ENCODE measurements at regions not wholly inside any gene's neighbourhood (a gene's known extent, or its start where the extent isn't known, plus 50 kb on each side); places are given as distances from the start of the nearest gene placed in this dataset.

DNA sequence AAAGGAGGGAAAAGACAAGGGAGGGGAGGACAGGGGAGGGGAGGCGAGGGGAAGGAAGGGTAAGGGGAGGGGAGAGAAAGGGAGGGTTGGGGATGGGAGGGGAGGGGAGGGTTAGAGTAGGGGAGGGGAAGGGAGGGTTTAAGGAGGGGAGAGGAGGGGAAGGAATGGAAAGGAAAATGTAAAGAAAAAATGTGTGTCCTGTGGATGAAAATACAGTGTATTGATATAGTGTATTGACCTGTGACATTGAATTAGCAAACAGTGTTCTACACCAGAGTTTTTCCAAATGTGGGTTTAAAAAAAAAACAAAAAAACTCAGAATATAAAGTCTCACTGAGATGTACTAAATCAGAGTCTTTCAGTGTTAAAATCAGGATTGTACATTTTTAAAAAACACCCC is 1279.8 kb upstream of the ADGRL2 start:
- no peak for TF ChIP-seq EZH2 (IDR thresholded peaks at IDR 0.05)
- no peak for TF ChIP-seq FOXP2 (optimal IDR thresholded peaks at IDR 0.05; ENCODE audit: control extremely low read depth, extremely low read length, insufficient read depth)
- no peak for TF ChIP-seq POLR2AphosphoS5 (IDR thresholded peaks at IDR 0.05; ENCODE audit: borderline replicate concordance, low read depth, low read length)
- DNase-seq (ENCODE audit: low read depth, low spot score) = no peak
- Histone ChIP-seq H3K9me3 (ENCODE audit: low read depth, low read length) (no peaks in the 10 kb centered on the region), H3K9ac (ENCODE audit: insufficient read length) (no peak overlapping the region), H3K27ac (no peak overlapping the region), H3K4me3 (no peak overlapping the region), H3K36me3 (ENCODE audit: insufficient read depth, low read length) (no peaks in the 10 kb centered on the region)

DNA sequence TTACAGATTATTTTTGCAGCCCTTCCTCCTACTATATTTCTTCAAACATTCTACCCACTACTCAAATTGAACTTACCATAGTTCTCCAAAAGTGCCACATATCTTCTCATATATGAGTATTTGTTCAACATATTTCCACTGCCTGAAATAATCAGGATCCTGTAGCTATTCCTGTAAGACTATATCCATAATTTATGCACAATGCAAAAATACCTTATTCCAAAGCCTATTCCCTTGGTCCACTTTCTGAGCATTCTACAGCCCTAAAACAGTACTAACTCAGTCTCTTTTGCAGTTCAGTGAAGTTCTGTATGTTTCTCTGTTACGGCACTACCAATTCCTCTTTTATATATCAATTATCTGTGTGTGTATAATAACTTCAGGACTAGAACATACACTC is 1283.7 kb upstream of the ADGRL2 start:
- no peaks in the 10 kb centered on the region for H3K36me3 ChIP-seq (ENCODE audit: insufficient read depth, low read length)
- no peak overlapping the region for H3K4me3 ChIP-seq
- TF ChIP-seq FOXP2 (optimal IDR thresholded peaks at IDR 0.05; ENCODE audit: control extremely low read depth, extremely low read length, insufficient read depth) (no peak), POLR2AphosphoS5 (IDR thresholded peaks at IDR 0.05; ENCODE audit: borderline replicate concordance, low read depth, low read length) (no peak), EZH2 (IDR thresholded peaks at IDR 0.05) (no peak)
- no peak overlapping the region for H3K27ac ChIP-seq
- H3K9me3 ChIP-seq (ENCODE audit: low read depth, low read length) = no peaks in the 10 kb centered on the region
- no peak for DNase-seq (ENCODE audit: low read depth, low spot score)
- H3K9ac ChIP-seq (ENCODE audit: insufficient read length) = no peak overlapping the region

DNA sequence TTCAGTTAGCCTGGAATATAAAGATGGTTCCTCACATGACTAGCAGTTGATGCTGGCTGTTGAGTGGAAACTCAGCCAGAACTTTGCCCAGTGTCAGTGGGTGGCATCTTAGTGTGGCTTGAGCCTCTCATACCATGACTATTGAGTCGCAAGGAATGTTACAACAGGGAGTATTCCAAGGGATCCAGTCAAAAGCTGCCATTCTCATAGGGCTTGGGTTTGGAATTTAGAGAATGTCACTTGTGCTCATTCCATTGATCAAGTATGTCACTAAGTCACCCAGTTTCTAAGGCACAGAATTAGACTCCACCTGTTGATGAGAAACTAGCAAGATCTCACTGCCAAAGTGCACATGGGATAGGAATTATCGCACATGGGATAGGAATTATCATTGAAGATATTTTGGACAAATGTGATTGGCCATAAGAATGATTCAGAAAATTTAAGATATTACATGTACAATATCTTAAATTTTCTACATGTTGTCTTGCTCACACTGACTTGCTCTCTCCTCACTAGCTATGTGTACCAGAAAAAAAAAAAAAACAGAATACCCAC is 1290.7 kb upstream of the ADGRL2 start:
- no peaks in the 10 kb centered on the region for H3K9me3 ChIP-seq (ENCODE audit: low read depth, low read length)
- H3K27ac ChIP-seq = no peak overlapping the region
- H3K4me3 ChIP-seq = no peak overlapping the region
- no peaks in the 10 kb centered on the region for H3K36me3 ChIP-seq (ENCODE audit: insufficient read depth, low read length)
- TF ChIP-seq POLR2AphosphoS5 (IDR thresholded peaks at IDR 0.05; ENCODE audit: borderline replicate concordance, low read depth, low read length) (no peak), EZH2 (IDR thresholded peaks at IDR 0.05) (no peak), FOXP2 (optimal IDR thresholded peaks at IDR 0.05; ENCODE audit: control extremely low read depth, extremely low read length, insufficient read depth) (no peak)
- DNase-seq (ENCODE audit: low read depth, low spot score) = no peak
- no peak overlapping the region for H3K9ac ChIP-seq (ENCODE audit: insufficient read length)

- TF ChIP-seq FOXP2 (optimal IDR thresholded peaks at IDR 0.05; ENCODE audit: control extremely low read depth, extremely low read length, insufficient read depth) (no peak), EZH2 (IDR thresholded peaks at IDR 0.05) (no peak)
- H3K27ac ChIP-seq = no peak overlapping the region
- DNase-seq (ENCODE audit: low read depth, low spot score) = peak; percentile 1
- no peaks in the 10 kb centered on the region for H3K9me3 ChIP-seq (ENCODE audit: low read depth, low read length)
- H3K9ac ChIP-seq (ENCODE audit: insufficient read length) = no peak overlapping the region
- H3K4me3 ChIP-seq = no peak overlapping the region
- no peaks in the 10 kb centered on the region for H3K36me3 ChIP-seq (ENCODE audit: insufficient read depth, low read length)
Measured at GRCh38 chr1:80506216-80506615, 1294.5 kb upstream of the ADGRL2 start.

GRCh38 chr1:80498673-80499072 is 1302.1 kb upstream of the ADGRL2 start:
- Histone ChIP-seq H3K27ac (no peak overlapping the region), H3K9ac (ENCODE audit: insufficient read length) (no peak overlapping the region), H3K36me3 (ENCODE audit: insufficient read depth, low read length) (no peaks in the 10 kb centered on the region), H3K9me3 (ENCODE audit: low read depth, low read length) (no peaks in the 10 kb centered on the region), H3K4me3 (no peak overlapping the region)
- no peak for TF ChIP-seq FOXP2 (optimal IDR thresholded peaks at IDR 0.05; ENCODE audit: control extremely low read depth, extremely low read length, insufficient read depth)
- TF ChIP-seq POLR2AphosphoS5 (IDR thresholded peaks at IDR 0.05; ENCODE audit: borderline replicate concordance, low read depth, low read length) = no peak
- TF ChIP-seq EZH2 (IDR thresholded peaks at IDR 0.05) = no peak
- DNase-seq (ENCODE audit: low read depth, low spot score) = no peak

DNA sequence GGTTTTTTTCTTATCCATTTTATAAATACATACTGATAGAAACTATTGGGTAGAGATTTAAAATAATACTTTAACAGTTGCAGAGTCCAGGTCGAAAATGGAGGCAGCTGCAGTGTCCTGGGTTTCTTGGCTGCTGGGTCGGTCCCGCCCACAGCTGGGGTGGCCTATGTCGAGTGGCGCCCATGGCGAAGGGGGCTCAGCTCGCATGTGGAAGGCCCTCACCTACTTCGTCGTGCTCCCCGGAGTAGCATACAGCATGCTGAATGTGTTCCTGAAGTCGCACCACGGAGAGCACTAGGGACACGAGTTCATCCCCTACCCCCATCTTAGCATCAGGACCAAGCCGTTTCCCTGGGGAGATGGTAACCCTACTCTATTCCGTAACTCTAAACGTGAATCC is 1304.9 kb upstream of the ADGRL2 start:
- H3K36me3 ChIP-seq (ENCODE audit: insufficient read depth, low read length) = no peaks in the 10 kb centered on the region
- H3K9ac ChIP-seq (ENCODE audit: insufficient read length) = no peak overlapping the region
- TF ChIP-seq FOXP2 (optimal IDR thresholded peaks at IDR 0.05; ENCODE audit: control extremely low read depth, extremely low read length, insufficient read depth) = no peak
- TF ChIP-seq POLR2AphosphoS5 (IDR thresholded peaks at IDR 0.05; ENCODE audit: borderline replicate concordance, low read depth, low read length) = no peak
- TF ChIP-seq EZH2 (IDR thresholded peaks at IDR 0.05) = no peak
- DNase-seq (ENCODE audit: low read depth, low spot score) = no peak
- H3K27ac ChIP-seq = no peak overlapping the region
- no peak overlapping the region for H3K4me3 ChIP-seq
- no peaks in the 10 kb centered on the region for H3K9me3 ChIP-seq (ENCODE audit: low read depth, low read length)

DNA sequence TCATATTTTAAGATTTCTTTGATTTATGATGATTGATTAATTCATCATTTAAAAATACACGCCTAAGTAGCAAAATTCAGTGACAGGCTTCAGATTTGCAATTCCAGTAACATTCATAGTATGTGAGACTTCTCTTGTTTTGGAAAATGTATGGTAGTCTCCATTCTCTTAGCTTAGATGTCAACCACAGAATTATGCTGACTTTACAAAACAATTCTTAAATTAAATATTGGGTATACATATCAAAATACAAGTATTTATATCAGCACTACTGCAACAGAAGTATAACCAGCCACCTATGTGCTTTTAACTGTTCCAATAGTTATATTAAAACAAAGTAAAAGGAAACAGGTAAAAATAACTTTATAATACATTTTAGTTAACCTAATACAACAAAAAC is 1328.6 kb upstream of the ADGRL2 start:
- H3K36me3 ChIP-seq (ENCODE audit: insufficient read depth, low read length) = no peaks in the 10 kb centered on the region
- no peak for TF ChIP-seq POLR2AphosphoS5 (IDR thresholded peaks at IDR 0.05; ENCODE audit: borderline replicate concordance, low read depth, low read length)
- TF ChIP-seq FOXP2 (optimal IDR thresholded peaks at IDR 0.05; ENCODE audit: control extremely low read depth, extremely low read length, insufficient read depth) = no peak
- TF ChIP-seq EZH2 (IDR thresholded peaks at IDR 0.05) = no peak
- H3K9ac ChIP-seq (ENCODE audit: insufficient read length) = no peak overlapping the region
- DNase-seq (ENCODE audit: low read depth, low spot score) = no peak
- no peak overlapping the region for H3K27ac ChIP-seq
- H3K4me3 ChIP-seq = no peak overlapping the region
- H3K9me3 ChIP-seq (ENCODE audit: low read depth, low read length) = no peaks in the 10 kb centered on the region

DNA sequence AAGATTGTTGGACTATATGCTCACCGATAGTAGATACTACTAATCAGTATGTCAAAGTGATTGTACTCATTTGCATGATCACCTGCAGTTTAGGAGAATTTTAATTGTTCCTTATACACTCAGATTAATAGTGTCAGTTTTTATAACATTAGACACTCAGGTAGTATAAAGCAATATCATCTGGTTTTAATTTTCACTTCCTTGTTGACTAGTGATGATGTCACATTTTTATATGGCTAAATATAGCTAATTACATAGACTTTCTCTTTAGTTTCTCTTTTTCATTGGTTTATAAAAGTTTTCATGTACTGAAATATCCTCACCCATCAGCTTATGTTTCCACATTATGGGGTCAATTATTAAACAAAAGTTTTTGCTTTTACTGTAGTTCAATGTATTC is 1332.4 kb upstream of the ADGRL2 start:
- Histone ChIP-seq H3K9ac (ENCODE audit: insufficient read length) (no peak overlapping the region), H3K27ac (no peak overlapping the region), H3K36me3 (ENCODE audit: insufficient read depth, low read length) (no peaks in the 10 kb centered on the region), H3K4me3 (no peak overlapping the region), H3K9me3 (ENCODE audit: low read depth, low read length) (no peaks in the 10 kb centered on the region)
- DNase-seq (ENCODE audit: low read depth, low spot score) = no peak
- TF ChIP-seq POLR2AphosphoS5 (IDR thresholded peaks at IDR 0.05; ENCODE audit: borderline replicate concordance, low read depth, low read length) (no peak), FOXP2 (optimal IDR thresholded peaks at IDR 0.05; ENCODE audit: control extremely low read depth, extremely low read length, insufficient read depth) (no peak), EZH2 (IDR thresholded peaks at IDR 0.05) (no peak)

DNA sequence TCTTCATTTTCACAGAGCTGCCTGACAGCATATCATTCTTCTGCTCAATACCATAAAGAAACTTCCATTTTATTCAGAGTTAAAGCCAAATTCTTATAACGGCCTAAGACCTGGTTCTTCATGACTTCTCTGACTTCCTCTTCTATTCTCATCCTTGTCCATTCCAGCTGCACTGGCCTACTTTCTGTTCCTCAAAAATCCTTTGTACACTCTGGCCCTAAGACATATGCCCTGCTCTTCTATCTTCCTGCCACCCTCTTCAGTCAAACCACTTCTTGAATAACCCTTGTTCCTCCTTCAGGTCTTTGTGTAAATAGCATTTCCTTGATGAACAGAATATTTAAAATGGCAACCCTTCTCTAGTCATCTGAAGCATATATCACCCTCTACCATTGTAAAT is 1338.7 kb upstream of the ADGRL2 start:
- Histone ChIP-seq H3K27ac (no peak overlapping the region), H3K9ac (ENCODE audit: insufficient read length) (no peak overlapping the region), H3K4me3 (no peak overlapping the region), H3K36me3 (ENCODE audit: insufficient read depth, low read length) (no peaks in the 10 kb centered on the region), H3K9me3 (ENCODE audit: low read depth, low read length) (no peaks in the 10 kb centered on the region)
- TF ChIP-seq FOXP2 (optimal IDR thresholded peaks at IDR 0.05; ENCODE audit: control extremely low read depth, extremely low read length, insufficient read depth) (no peak), EZH2 (IDR thresholded peaks at IDR 0.05) (no peak), POLR2AphosphoS5 (IDR thresholded peaks at IDR 0.05; ENCODE audit: borderline replicate concordance, low read depth, low read length) (no peak)
- no peak for DNase-seq (ENCODE audit: low read depth, low spot score)

Data from SK-N-MC (cell line).